AG04450 (cell line): ENCODE measurements at regions not wholly inside any gene's neighbourhood (a gene's known extent, or its start where the extent isn't known, plus 50 kb on each side); places are given as distances from the start of the nearest gene placed in this dataset.

Experiments used
- CTCF ChIA-PET: fragments of 300-600, 350-600 bp; formaldehyde crosslinking; extraction: SDS; loops from one replicate; lab custom pipeline; 2022; ENCODE audit warnings: antibody characterized with exemption, inconsistent platforms; lab: Charles Lee
- POLR2A ChIA-PET: fragments of 350-600 bp; formaldehyde crosslinking; extraction: SDS; loops from one replicate; lab custom pipeline; 2021; ENCODE audit warnings: antibody characterized with exemption, inconsistent platforms; lab: Yijun Ruan, JAX
- DNase-seq: peaks from one replicate; pipeline ENCODE4 v3.0.0-alpha.2; 2011; ENCODE audit warnings: low read depth, low spot score
- H3K27ac ChIP-seq: one replicate; pipeline ENCODE4 v1.5.1; 2012; ENCODE audit warnings: low read depth, low read length, control low read depth
- H3K27me3 ChIP-seq: one replicate; pipeline ENCODE4 v1.6.0; 2012; ENCODE audit warnings: low read length; ENCODE audit not compliant: control insufficient read depth, insufficient read depth
- H3K4me3 ChIP-seq: 2 replicates; pipeline ENCODE4 v1.5.1; 2011; ENCODE audit warnings: mild to moderate bottlenecking, low read depth, low read length, control low read depth
- H3K9me3 ChIP-seq: 2 replicates; pipeline ENCODE4 v1.5.1; 2012; ENCODE audit warnings: low read length; ENCODE audit not compliant: control insufficient read depth, insufficient read depth
- CTCF ChIP-seq: IDR thresholded peaks from 2 replicates; pipeline ENCODE4 v1.5.1; 2011; ENCODE audit warnings: low read depth, low read length, control low read depth, inconsistent platforms

DNA sequence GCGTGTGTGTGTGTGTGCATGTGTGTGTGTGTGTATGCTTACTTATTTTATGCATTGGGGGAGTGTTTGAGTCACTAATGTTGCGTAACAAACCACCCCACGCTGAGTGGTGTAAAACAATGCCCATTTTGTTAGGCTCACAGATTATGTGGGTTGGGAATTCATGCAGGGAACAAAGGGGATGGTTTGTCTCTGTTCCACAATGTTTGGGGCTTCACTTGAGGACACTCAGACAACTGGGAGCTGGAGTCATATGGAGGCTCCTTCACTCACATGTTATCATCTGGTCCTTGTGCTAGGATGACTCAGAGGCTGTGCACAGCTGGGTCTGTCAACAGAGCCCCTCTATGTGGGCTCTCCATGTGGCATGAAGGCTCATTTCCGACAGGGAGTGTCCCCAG is 51.3 kb upstream of the LARGE1 start:
- Histone ChIP-seq H3K4me3 (no peak overlapping the region), H3K27me3 (no peaks in the 10 kb centered on the region), H3K9me3 (no peaks in the 10 kb centered on the region; the same call in 1 of the 2 replicates), H3K27ac (no peak overlapping the region)
- no peak for TF ChIP-seq CTCF
- no peak for DNase-seq
- ChIA-PET CTCF (no interaction called here), POLR2A (no interaction called here)

- TF ChIP-seq CTCF = no peak
- peaks cover 4% of the 10 kb centered on the region; the same call in 1 of the 2 replicates for H3K9me3 ChIP-seq
- no peaks in the 10 kb centered on the region for H3K27me3 ChIP-seq
- H3K27ac ChIP-seq = no peak overlapping the region
- ChIA-PET CTCF (no interaction called here), POLR2A (no interaction called here)
- DNase-seq = no peak
- no peak overlapping the region for H3K4me3 ChIP-seq
Observed at GRCh38 chr22:33975841-33976240, 55.6 kb upstream of the LARGE1 start.

DNA sequence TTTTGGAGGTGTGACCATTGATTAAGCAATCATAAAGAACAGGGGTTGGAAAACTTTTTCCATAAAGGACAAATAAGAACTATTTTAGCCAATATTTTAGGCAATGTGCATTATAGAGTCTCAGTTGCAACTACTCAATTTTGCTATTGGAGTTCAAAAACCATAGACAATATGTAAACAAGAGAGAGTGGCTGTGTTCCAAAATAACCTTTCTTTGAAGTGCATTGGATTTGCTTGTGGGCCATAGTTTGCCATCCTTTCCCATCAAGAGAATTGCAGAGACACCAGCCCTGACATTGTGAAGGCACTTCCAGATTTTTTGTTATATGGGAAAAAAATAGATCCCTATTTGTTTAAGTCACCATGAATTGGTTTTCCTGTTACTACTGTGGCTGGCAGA is 63.3 kb upstream of the LARGE1 start:
- CTCF ChIA-PET = no interaction called here
- no peaks in the 10 kb centered on the region for H3K27me3 ChIP-seq

GRCh38 chr22:33984211-33984610 is 63.9 kb upstream of the LARGE1 start:
- ChIA-PET POLR2A (no interaction called here), CTCF (interaction anchor here (0.7 kb wide), 1 partner anchor 214 kb away, joined by 3 read pairs; no protein-coding TSS in a partner anchor)
- Histone ChIP-seq H3K27ac (no peak overlapping the region), H3K27me3 (no peaks in the 10 kb centered on the region), H3K4me3 (no peak overlapping the region), H3K9me3 (peaks cover 12% of the 10 kb centered on the region)
- TF ChIP-seq CTCF = no peak
- DNase-seq = no peak

More for the DNA sequence above, 63.3 kb upstream of the LARGE1 start:
- no peak for DNase-seq
- POLR2A ChIA-PET = no interaction called here
- H3K27ac ChIP-seq = no peak overlapping the region
- no peak overlapping the region for H3K4me3 ChIP-seq
- TF ChIP-seq CTCF = no peak
- peaks cover 7% of the 10 kb centered on the region; the same call in 1 of the 2 replicates for H3K9me3 ChIP-seq

DNA sequence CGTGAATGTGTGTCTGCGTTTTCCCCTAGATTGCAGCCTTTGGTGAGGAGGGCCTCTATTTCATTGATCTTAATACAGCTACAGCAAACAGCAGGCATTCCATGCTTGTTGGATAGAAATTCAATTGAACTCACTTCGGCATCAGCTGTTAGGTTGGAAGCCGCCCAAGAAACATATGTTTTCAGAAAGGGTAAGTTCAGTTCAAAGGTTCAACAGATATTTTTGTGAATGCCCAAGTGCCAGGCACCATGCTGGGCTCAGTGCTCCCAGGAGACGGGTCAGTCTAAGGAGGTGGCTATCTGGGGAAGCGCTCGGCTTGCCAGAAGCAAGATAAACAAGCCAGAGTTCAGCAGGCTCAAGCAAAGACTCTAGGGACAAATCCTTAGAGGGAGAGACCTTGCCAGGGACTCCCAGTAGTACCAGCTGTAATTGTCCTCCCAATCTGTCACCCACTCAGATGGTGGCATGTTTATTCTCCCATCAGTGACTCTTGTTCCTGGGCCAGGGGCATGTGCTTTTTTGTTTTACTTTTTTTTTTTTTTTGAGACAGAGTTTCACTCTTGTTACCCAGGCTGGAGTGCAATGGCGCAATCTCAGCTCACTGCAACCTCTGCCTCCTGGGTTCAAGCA is 64.5 kb upstream of the LARGE1 start:
- Histone ChIP-seq H3K4me3 (no peak overlapping the region), H3K9me3 (peaks cover 13% of the 10 kb centered on the region), H3K27me3 (no peaks in the 10 kb centered on the region), H3K27ac (no peak overlapping the region)
- ChIA-PET CTCF (interaction anchor here (0.7 kb wide), 1 partner anchor 215 kb away, joined by 3 read pairs; no protein-coding TSS in a partner anchor), POLR2A (no interaction called here)
- TF ChIP-seq CTCF = no peak
- no peak for DNase-seq
